Activated CD8-positive, alpha-beta T cell treated with anti-CD3 and anti-CD28 coated beads for 36 hours (primary cell): ENCODE measurements at regions not wholly inside any gene's neighbourhood (a gene's known extent, or its start where the extent isn't known, plus 50 kb on each side); places are given as distances from the start of the nearest gene placed in this dataset.

Source experiments
- ATAC-seq: fragments of 200-7000 bp; cut with Tn5 transposase; one replicate; pipeline ENCODE4 v1.10.0; 2021; ENCODE audit warnings: mild to moderate bottlenecking, moderate library complexity
- CTCF ChIA-PET: fragments of 350-600 bp; sonication (Branson Sonifier 250); formaldehyde crosslinking; loops from one replicate; lab custom pipeline; 2021; ENCODE audit warnings: antibody characterized with exemption; lab: Charles Lee
- POLR2A ChIA-PET: fragments of 350-600 bp; sonication (Branson Sonifier 250); formaldehyde crosslinking; loops from one replicate; lab custom pipeline; 2021; ENCODE audit warnings: antibody characterized with exemption; lab: Charles Lee
- DNase-seq: peaks from one replicate; pipeline ENCODE4 v3.0.0-alpha.2; 2020
- H3K27ac Mint-ChIP-seq: one replicate; pipeline ENCODE4 v1.8.0; 2021; ENCODE audit warnings: mild to moderate bottlenecking, mixed read lengths
- H3K27me3 Mint-ChIP-seq: one replicate; pipeline ENCODE4 v1.8.0; 2021; ENCODE audit warnings: mixed read lengths
- H3K36me3 Mint-ChIP-seq: one replicate; pipeline ENCODE4 v1.8.0; 2021; ENCODE audit warnings: low read depth, mixed read lengths
- H3K4me1 Mint-ChIP-seq: one replicate; pipeline ENCODE4 v1.8.0; 2021; ENCODE audit warnings: low read depth, mixed read lengths
- H3K4me3 Mint-ChIP-seq: one replicate; pipeline ENCODE4 v1.8.0; 2021; ENCODE audit warnings: mild to moderate bottlenecking, moderate library complexity, mixed read lengths
- H3K9me3 Mint-ChIP-seq: one replicate; pipeline ENCODE4 v1.8.0; 2021; ENCODE audit warnings: mixed read lengths
- intact Hi-C: fragments of 100-400 bp; cut with micrococcal nuclease; formaldehyde crosslinking; loops from one replicate; pipeline ENCODE4 v1.10.0; 2022
- TF ChIP-seq, protein P1 (sequence below): fragments of 200-600 bp; IDR thresholded peaks from one replicate; pipeline ENCODE4 v1.8.0; 2022; ENCODE audit warnings: antibody characterized with exemption, mild to moderate bottlenecking

DNA sequence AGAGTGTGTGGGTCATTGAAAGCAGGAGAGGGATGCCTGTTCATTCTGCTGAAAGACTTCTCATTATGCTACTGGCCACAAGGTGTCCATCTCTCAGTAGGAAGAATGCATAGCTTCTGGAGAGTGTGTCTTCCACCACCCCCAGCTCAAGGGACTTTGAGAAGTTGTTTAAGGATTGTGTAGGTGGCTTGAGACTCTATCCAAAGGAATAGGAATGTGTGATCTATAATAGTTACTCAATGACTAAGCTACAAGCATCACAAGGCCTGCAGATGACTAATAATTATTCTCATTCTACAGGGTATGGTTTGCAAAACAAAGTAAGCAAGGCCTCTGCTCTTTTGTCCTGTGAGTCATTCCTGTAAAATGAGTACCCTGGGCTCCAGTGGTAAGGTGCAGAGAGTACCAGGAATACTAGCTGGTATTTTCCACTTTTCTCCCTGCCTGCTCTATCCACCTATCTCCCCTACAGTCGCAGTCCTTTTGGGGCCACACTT is 279.8 kb upstream of the BOD1L1 start:
- TF ChIP-seq, protein P1, sequence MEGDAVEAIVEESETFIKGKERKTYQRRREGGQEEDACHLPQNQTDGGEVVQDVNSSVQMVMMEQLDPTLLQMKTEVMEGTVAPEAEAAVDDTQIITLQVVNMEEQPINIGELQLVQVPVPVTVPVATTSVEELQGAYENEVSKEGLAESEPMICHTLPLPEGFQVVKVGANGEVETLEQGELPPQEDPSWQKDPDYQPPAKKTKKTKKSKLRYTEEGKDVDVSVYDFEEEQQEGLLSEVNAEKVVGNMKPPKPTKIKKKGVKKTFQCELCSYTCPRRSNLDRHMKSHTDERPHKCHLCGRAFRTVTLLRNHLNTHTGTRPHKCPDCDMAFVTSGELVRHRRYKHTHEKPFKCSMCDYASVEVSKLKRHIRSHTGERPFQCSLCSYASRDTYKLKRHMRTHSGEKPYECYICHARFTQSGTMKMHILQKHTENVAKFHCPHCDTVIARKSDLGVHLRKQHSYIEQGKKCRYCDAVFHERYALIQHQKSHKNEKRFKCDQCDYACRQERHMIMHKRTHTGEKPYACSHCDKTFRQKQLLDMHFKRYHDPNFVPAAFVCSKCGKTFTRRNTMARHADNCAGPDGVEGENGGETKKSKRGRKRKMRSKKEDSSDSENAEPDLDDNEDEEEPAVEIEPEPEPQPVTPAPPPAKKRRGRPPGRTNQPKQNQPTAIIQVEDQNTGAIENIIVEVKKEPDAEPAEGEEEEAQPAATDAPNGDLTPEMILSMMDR, result no peak
- DNase-seq (no peak), ATAC-seq (no peak)
- Mint-ChIP-seq H3K36me3 (no peaks in the 10 kb centered on the region), H3K27ac (no peak overlapping the region), H3K27me3 (no peaks in the 10 kb centered on the region), H3K4me1 (no peaks in the 10 kb centered on the region), H3K9me3 (no peaks in the 10 kb centered on the region), H3K4me3 (no peak overlapping the region)
- intact Hi-C loops, result no loop called here
- ChIA-PET POLR2A (no interaction called here), CTCF (no interaction called here)

DNA sequence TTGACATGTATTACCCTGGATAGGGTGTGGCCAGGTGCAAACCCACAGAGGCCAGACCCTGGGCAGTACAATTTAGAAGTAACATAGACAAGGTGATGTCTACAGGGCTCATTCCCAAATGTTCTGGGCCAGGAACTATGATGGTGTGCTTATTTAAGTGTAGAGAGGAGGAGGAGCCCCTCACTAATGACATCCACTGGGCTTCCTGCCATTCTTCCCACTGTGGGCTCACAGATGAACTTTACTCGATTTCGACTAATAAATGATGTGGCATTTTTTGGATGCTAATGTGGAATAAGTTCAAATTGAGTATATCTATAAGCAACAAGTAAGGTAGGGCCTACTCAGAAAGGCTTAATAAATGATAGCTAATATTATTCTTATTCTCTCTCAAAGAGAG is 280.9 kb upstream of the BOD1L1 start:
- Mint-ChIP-seq H3K27ac (no peak overlapping the region), H3K4me3 (no peak overlapping the region), H3K27me3 (peaks cover 2% of the 10 kb centered on the region), H3K4me1 (no peaks in the 10 kb centered on the region), H3K36me3 (no peaks in the 10 kb centered on the region), H3K9me3 (no peaks in the 10 kb centered on the region)
- no peak for DNase-seq
- TF ChIP-seq, protein P1, result no peak
- intact Hi-C loops, result no loop called here
- no peak for ATAC-seq
- ChIA-PET CTCF (no interaction called here), POLR2A (no interaction called here)

DNA sequence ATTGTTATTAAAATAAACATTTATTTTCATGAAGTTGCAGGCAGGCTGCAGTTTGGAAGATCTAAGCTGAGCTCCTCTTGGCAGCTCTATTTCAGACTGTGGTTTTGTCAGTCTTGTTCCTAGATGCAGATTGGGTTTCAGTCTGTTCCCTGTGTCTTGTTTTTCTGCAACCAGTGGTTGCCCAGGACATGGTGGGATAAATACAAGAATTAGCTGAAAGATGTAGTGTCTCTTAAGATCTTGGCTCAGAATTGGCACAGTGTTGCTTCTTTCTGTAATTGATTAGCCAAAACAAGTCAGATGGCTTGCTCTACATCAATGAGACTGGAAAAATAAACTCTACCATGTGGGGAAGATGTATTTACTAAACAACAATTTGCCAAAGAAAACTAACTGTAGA is 283.0 kb upstream of the BOD1L1 start:
- no peak overlapping the region for H3K4me3 Mint-ChIP-seq
- ATAC-seq (no peak), DNase-seq (no peak)
- TF ChIP-seq, protein P1, result no peak
- POLR2A ChIA-PET, result no interaction called here
- H3K27ac Mint-ChIP-seq, result no peak overlapping the region
- no peaks in the 10 kb centered on the region for H3K9me3 Mint-ChIP-seq
- no peaks in the 10 kb centered on the region for H3K4me1 Mint-ChIP-seq
- no peaks in the 10 kb centered on the region for H3K36me3 Mint-ChIP-seq
- H3K27me3 Mint-ChIP-seq, result peaks cover 5% of the 10 kb centered on the region
- intact Hi-C loops, result no loop called here
- CTCF ChIA-PET, result no interaction called here

DNA sequence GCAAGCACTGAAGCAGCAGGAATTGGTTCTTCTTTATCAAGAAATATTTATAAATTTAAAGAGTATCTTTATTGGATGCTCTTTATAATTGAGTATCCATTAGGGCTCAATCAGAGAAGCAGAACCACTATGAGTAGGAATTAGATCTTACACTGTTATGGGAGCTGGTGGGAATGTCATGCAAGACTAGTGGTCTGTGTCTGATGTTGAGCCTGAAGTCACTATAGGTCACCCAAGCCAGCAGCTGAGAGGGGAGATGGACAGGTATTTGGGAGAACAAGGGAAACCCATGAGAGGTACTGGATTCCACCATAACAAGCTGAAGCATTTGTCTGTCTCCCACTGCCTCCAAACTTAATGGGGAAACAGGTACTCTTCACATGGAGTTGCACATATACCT is 283.7 kb upstream of the BOD1L1 start:
- POLR2A ChIA-PET, result no interaction called here
- H3K27ac Mint-ChIP-seq, result no peak overlapping the region
- CTCF ChIA-PET, result no interaction called here

DNA sequence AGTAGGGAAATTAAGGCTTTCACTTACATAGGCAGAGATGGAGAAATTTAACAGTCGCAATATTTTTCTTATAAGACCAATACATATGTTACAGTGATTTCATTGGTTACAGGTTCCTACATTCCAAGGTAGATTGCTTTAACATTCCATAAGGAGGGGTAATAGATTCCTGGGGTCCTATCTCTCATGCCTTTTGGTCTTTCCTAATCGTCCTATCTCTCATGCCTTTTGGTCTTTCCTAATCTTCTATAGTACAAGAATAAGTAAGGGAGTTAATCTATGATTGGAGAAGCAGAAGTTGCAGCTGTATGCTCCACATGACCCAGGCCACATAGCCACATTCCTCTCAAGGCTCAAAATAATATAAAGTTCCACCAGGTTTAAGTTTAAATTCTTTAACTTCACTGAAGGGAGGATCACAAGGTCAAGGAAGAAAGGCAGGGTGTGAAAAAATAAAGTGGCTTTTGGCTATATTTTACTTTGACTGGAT is 285.0 kb upstream of the BOD1L1 start:
- Mint-ChIP-seq H3K27me3 (peaks cover 6% of the 10 kb centered on the region), H3K9me3 (no peaks in the 10 kb centered on the region), H3K27ac (no peak overlapping the region), H3K36me3 (no peaks in the 10 kb centered on the region), H3K4me3 (no peak overlapping the region), H3K4me1 (no peaks in the 10 kb centered on the region)
- ATAC-seq (no peak), DNase-seq (no peak)
- POLR2A ChIA-PET, result no interaction called here
- TF ChIP-seq, protein P1, result no peak
- intact Hi-C loops, result no loop called here
- CTCF ChIA-PET, result no interaction called here

More for the DNA sequence above, 283.7 kb upstream of the BOD1L1 start:
- TF ChIP-seq, protein P1, result no peak
- H3K4me1 Mint-ChIP-seq, result no peaks in the 10 kb centered on the region
- DNase-seq, result no peak
- intact Hi-C loops, result no loop called here
- H3K9me3 Mint-ChIP-seq, result no peaks in the 10 kb centered on the region
- H3K27me3 Mint-ChIP-seq, result peaks cover 6% of the 10 kb centered on the region
- no peak for ATAC-seq
- no peaks in the 10 kb centered on the region for H3K36me3 Mint-ChIP-seq
- H3K4me3 Mint-ChIP-seq, result no peak overlapping the region
